Hepatocyte (in vitro differentiated cells): ENCODE measurements at regions not wholly inside any gene's neighbourhood (a gene's known extent, or its start where the extent isn't known, plus 50 kb on each side); places are given as distances from the start of the nearest gene placed in this dataset.

Source experiments
- DNase-seq: peaks from one replicate; pipeline ENCODE4 v3.0.0-alpha.2; 2016; ENCODE audit warnings: low spot score
- H2AFZ ChIP-seq: fragments of 200-600 bp; sonication (generic); 2 replicates; pipeline ENCODE4 v1.6.0; 2016; ENCODE audit warnings: antibody characterized with exemption, mild to moderate bottlenecking
- H3K27ac ChIP-seq: fragments of 200-600 bp; sonication (generic); 2 replicates; pipeline ENCODE4 v1.5.1; 2016; ENCODE audit warnings: mild to moderate bottlenecking
- H3K27me3 ChIP-seq: fragments of 200-600 bp; sonication (generic); 2 replicates; pipeline ENCODE4 v1.6.1; 2016
- H3K36me3 ChIP-seq: fragments of 200-600 bp; sonication (generic); replicated peaks from 2 replicates; pipeline ENCODE4 v1.5.1; 2016; ENCODE audit warnings: low read depth; ENCODE audit not compliant: insufficient read depth
- H3K4me1 ChIP-seq: fragments of 200-600 bp; sonication (generic); 2 replicates; pipeline ENCODE4 v1.5.1; 2016; ENCODE audit warnings: mild to moderate bottlenecking, moderate library complexity; ENCODE audit not compliant: insufficient read depth
- H3K4me2 ChIP-seq: fragments of 200-600 bp; sonication (generic); 2 replicates; pipeline ENCODE4 v1.6.0; 2016
- H3K4me3 ChIP-seq: fragments of 200-600 bp; sonication (generic); 2 replicates; pipeline ENCODE4 v1.5.1; 2016; ENCODE audit warnings: mild to moderate bottlenecking
- H3K79me2 ChIP-seq: fragments of 200-600 bp; sonication (generic); 2 replicates; pipeline ENCODE4 v1.6.0; 2017; ENCODE audit warnings: mild to moderate bottlenecking
- H3K9me2 ChIP-seq: fragments of 200-600 bp; sonication (generic); replicated peaks from 2 replicates; pipeline ENCODE4 v1.6.0; 2017; ENCODE audit warnings: mild to moderate bottlenecking; ENCODE audit not compliant: insufficient read depth
- H3K9me3 ChIP-seq: fragments of 200-600 bp; sonication (generic); 2 replicates; pipeline ENCODE4 v1.5.1; 2016; ENCODE audit warnings: low read depth, mild to moderate bottlenecking
- H4K20me1 ChIP-seq: fragments of 200-600 bp; sonication (generic); 2 replicates; pipeline ENCODE4 v1.6.0; 2016; ENCODE audit warnings: mild to moderate bottlenecking; ENCODE audit not compliant: insufficient read depth, poor library complexity, severe bottlenecking
- EZH2 ChIP-seq: fragments of 200-600 bp; sonication (generic); IDR thresholded peaks from 2 replicates; pipeline ENCODE4 v1.6.1; 2016; ENCODE audit warnings: antibody characterized with exemption, mild to moderate bottlenecking, borderline replicate concordance
- EZH2phosphoT487 ChIP-seq: fragments of 200-600 bp; sonication (generic); IDR thresholded peaks from one replicate; pipeline ENCODE4 v1.6.1; 2018; ENCODE audit warnings: antibody characterized with exemption, mild to moderate bottlenecking, low read depth, moderate library complexity; ENCODE audit not compliant: unreplicated experiment, severe bottlenecking
- WGBS: methylation state at CpG from one replicate; pipeline ENCODE4 v1.1.6; 2016; ENCODE audit warnings: low lambda C conversion rate; ENCODE audit errors: missing lambda C conversion rate; 5-methylcytosine and 5-hydroxymethylcytosine counted together
- TF ChIP-seq, protein P1 (sequence below): fragments of 200-600 bp; sonication (generic); IDR thresholded peaks from 2 replicates; pipeline ENCODE4 v1.5.1; 2016; ENCODE audit warnings: antibody characterized with exemption, mild to moderate bottlenecking; ENCODE audit not compliant: poor library complexity

DNA sequence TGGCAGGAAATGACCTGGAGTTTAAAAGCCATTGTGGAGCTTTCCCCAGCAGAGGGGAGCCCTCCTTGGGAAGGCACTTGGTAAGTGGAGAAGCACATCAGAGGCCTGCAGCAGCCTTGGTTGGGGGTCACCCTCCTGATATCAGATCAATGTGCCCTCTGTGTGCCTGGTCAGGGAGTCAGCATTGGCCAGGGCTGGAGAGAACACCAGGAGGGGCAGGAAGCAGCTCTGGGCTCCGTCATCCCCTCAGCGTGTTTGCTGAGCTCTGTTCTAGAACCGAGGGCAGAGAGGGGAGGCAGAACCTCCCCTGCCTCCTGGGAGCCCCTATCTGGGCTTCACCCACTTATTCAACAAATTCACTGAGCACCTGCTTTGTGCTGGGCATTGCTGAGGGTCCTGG is 846.0 kb downstream of the TBC1D22A start:
- Histone ChIP-seq H3K9me3 (no peaks in the 10 kb centered on the region), H3K4me1 (no peaks in the 10 kb centered on the region), H3K4me3 (no peak overlapping the region), H2AFZ (no peak overlapping the region), H3K27me3 (no peaks in the 10 kb centered on the region), H3K9me2 (no peaks in the 10 kb centered on the region), H3K36me3 (no peaks in the 10 kb centered on the region), H4K20me1 (no peaks in the 10 kb centered on the region), H3K27ac (no peak overlapping the region), H3K79me2 (no peaks in the 10 kb centered on the region), H3K4me2 (no peak overlapping the region)
- WGBS, result 75% methylated on average over 3 of the region's 3 CpGs
- TF ChIP-seq EZH2phosphoT487 (no peak), EZH2 (no peak)
- TF ChIP-seq, protein P1, sequence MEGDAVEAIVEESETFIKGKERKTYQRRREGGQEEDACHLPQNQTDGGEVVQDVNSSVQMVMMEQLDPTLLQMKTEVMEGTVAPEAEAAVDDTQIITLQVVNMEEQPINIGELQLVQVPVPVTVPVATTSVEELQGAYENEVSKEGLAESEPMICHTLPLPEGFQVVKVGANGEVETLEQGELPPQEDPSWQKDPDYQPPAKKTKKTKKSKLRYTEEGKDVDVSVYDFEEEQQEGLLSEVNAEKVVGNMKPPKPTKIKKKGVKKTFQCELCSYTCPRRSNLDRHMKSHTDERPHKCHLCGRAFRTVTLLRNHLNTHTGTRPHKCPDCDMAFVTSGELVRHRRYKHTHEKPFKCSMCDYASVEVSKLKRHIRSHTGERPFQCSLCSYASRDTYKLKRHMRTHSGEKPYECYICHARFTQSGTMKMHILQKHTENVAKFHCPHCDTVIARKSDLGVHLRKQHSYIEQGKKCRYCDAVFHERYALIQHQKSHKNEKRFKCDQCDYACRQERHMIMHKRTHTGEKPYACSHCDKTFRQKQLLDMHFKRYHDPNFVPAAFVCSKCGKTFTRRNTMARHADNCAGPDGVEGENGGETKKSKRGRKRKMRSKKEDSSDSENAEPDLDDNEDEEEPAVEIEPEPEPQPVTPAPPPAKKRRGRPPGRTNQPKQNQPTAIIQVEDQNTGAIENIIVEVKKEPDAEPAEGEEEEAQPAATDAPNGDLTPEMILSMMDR, result no peak
- no peak for DNase-seq

- no peaks in the 10 kb centered on the region for H3K9me3 ChIP-seq
- no peaks in the 10 kb centered on the region for H3K27me3 ChIP-seq
- no peak for TF ChIP-seq EZH2phosphoT487
- TF ChIP-seq EZH2, result no peak
- TF ChIP-seq, protein P1, result no peak
- H4K20me1 ChIP-seq, result no peaks in the 10 kb centered on the region
- H3K9me2 ChIP-seq, result no peaks in the 10 kb centered on the region
- H3K4me1 ChIP-seq, result no peaks in the 10 kb centered on the region
- no peak overlapping the region for H3K27ac ChIP-seq
- DNase-seq, result no peak
- H2AFZ ChIP-seq, result no peak overlapping the region
- H3K4me3 ChIP-seq, result no peak overlapping the region
- no peak overlapping the region for H3K4me2 ChIP-seq
- WGBS, result 78% methylated on average over 6 of the region's 7 CpGs
- no peaks in the 10 kb centered on the region for H3K79me2 ChIP-seq
- H3K36me3 ChIP-seq, result no peaks in the 10 kb centered on the region
These were observed 845.0 kb downstream of the TBC1D22A start for GRCh38 chr22:47607486-47607885.

- H3K9me2 ChIP-seq, result no peaks in the 10 kb centered on the region
- DNase-seq, result no peak
- TF ChIP-seq, protein P1, result no peak
- no peak for TF ChIP-seq EZH2phosphoT487
- no peaks in the 10 kb centered on the region for H3K9me3 ChIP-seq
- H4K20me1 ChIP-seq, result no peaks in the 10 kb centered on the region
- no peaks in the 10 kb centered on the region for H3K4me1 ChIP-seq
- H3K79me2 ChIP-seq, result no peaks in the 10 kb centered on the region
- H3K27ac ChIP-seq, result no peak overlapping the region
- H3K4me2 ChIP-seq, result no peak overlapping the region
- no peaks in the 10 kb centered on the region for H3K27me3 ChIP-seq
- H3K36me3 ChIP-seq, result no peaks in the 10 kb centered on the region
- H2AFZ ChIP-seq, result no peak overlapping the region
- H3K4me3 ChIP-seq, result no peak overlapping the region
- 86% methylated on average over 8 of the region's 9 CpGs for WGBS
These were observed 844.0 kb downstream of the TBC1D22A start for GRCh38 chr22:47606426-47606825.

- Histone ChIP-seq H2AFZ (no peak overlapping the region), H3K27me3 (no peaks in the 10 kb centered on the region), H3K4me2 (no peak overlapping the region), H3K4me3 (no peak overlapping the region), H3K79me2 (no peaks in the 10 kb centered on the region), H3K9me2 (no peaks in the 10 kb centered on the region), H3K36me3 (no peaks in the 10 kb centered on the region), H3K27ac (no peak overlapping the region), H3K9me3 (no peaks in the 10 kb centered on the region), H3K4me1 (no peaks in the 10 kb centered on the region), H4K20me1 (no peaks in the 10 kb centered on the region)
- WGBS, result 77% methylated on average over 5 of the region's 5 CpGs
- TF ChIP-seq EZH2phosphoT487 (no peak), EZH2 (no peak)
- TF ChIP-seq, protein P1, result no peak
- DNase-seq, result no peak
These were observed 843.4 kb downstream of the TBC1D22A start for GRCh38 chr22:47605886-47606285.
